DOHH2 (cell line): ENCODE measurements at regions not wholly inside any gene's neighbourhood (a gene's known extent, or its start where the extent isn't known, plus 50 kb on each side); places are given as distances from the start of the nearest gene placed in this dataset.

Source experiments
- H3F3A ChIP-seq: fragments of 200-600 bp; sonication (generic), shearing (Covaris generic); 2 replicates; pipeline ENCODE4 v1.6.0; 2016; ENCODE audit warnings: antibody characterized with exemption, mild to moderate bottlenecking; ENCODE audit not compliant: control insufficient read depth, insufficient read depth
- H3K27ac ChIP-seq: fragments of 200-600 bp; sonication (generic); 2 replicates; pipeline ENCODE4 v1.5.1; 2014; ENCODE audit warnings: low read depth, mild to moderate bottlenecking, low read length, moderate library complexity
- H3K27me3 ChIP-seq: fragments of 200-600 bp; sonication (generic); 2 replicates; pipeline ENCODE4 v1.6.1; 2014; ENCODE audit warnings: mild to moderate bottlenecking, low read length, mixed read lengths; ENCODE audit not compliant: control insufficient read depth
- H3K36me3 ChIP-seq: fragments of 200-600 bp; sonication (generic); 2 replicates; pipeline ENCODE4 v1.6.1; 2014; ENCODE audit warnings: mild to moderate bottlenecking, low read length, moderate library complexity, mixed read lengths; ENCODE audit not compliant: control insufficient read depth
- H3K4me1 ChIP-seq: fragments of 200-600 bp; sonication (generic); 2 replicates; pipeline ENCODE4 v1.6.1; 2014; ENCODE audit warnings: mild to moderate bottlenecking, low read length, mixed read lengths; ENCODE audit not compliant: control insufficient read depth
- H3K4me2 ChIP-seq: fragments of 200-600 bp; sonication (generic); 2 replicates; pipeline ENCODE4 v1.6.0; 2014; ENCODE audit warnings: mild to moderate bottlenecking, low read length, moderate library complexity
- H3K4me3 ChIP-seq: fragments of 200-600 bp; sonication (generic); 2 replicates; pipeline ENCODE4 v1.5.1; 2014; ENCODE audit warnings: mild to moderate bottlenecking, low read length, mixed read lengths
- H3K79me2 ChIP-seq: fragments of 200-600 bp; sonication (generic); 2 replicates; pipeline ENCODE4 v1.6.1; 2014; ENCODE audit warnings: mild to moderate bottlenecking, low read length, mixed read lengths; ENCODE audit not compliant: control insufficient read depth
- H3K9me2 ChIP-seq: fragments of 200-600 bp; sonication (generic); replicated peaks from 2 replicates; pipeline ENCODE4 v1.6.1; 2014; ENCODE audit warnings: mild to moderate bottlenecking, low read length, mixed read lengths; ENCODE audit not compliant: control insufficient read depth
- H3K9me3 ChIP-seq: fragments of 200-600 bp; sonication (generic); 2 replicates; pipeline ENCODE4 v1.6.1; 2014; ENCODE audit warnings: antibody characterized with exemption, low read length, mixed read lengths; ENCODE audit not compliant: control insufficient read depth, insufficient read depth
- H4K20me1 ChIP-seq: fragments of 200-600 bp; sonication (generic); 2 replicates; pipeline ENCODE4 v1.6.0; 2014; ENCODE audit warnings: low read depth, mild to moderate bottlenecking, antibody characterized with exemption, low read length, moderate library complexity; ENCODE audit not compliant: control insufficient read depth, insufficient read depth
- CTCF ChIP-seq: fragments of 200-600 bp; sonication (generic); IDR thresholded peaks from one replicate; pipeline ENCODE4 v1.5.1; 2014; ENCODE audit warnings: antibody characterized with exemption, mild to moderate bottlenecking, low read depth, low read length; ENCODE audit not compliant: poor library complexity, severe bottlenecking
- EZH2phosphoT487 ChIP-seq: fragments of 200-600 bp; sonication (generic); IDR thresholded peaks from 2 replicates; pipeline ENCODE4 v1.6.1; 2017; ENCODE audit warnings: borderline replicate concordance, mild to moderate bottlenecking, antibody characterized with exemption, low read length, moderate library complexity, mixed read lengths

- H4K20me1 ChIP-seq: no peaks in the 10 kb centered on the region
- H3K79me2 ChIP-seq: no peaks in the 10 kb centered on the region
- no peak overlapping the region for H3K4me3 ChIP-seq
- H3K27me3 ChIP-seq: no peaks in the 10 kb centered on the region
- no peaks in the 10 kb centered on the region for H3K36me3 ChIP-seq
- no peak overlapping the region for H3K4me2 ChIP-seq
- no peaks in the 10 kb centered on the region for H3F3A ChIP-seq
- H3K9me3 ChIP-seq: peaks cover 4% of the 10 kb centered on the region; the same call in 1 of the 2 replicates
- H3K9me2 ChIP-seq: no peaks in the 10 kb centered on the region
- H3K4me1 ChIP-seq: no peaks in the 10 kb centered on the region
- no peak overlapping the region for H3K27ac ChIP-seq
- TF ChIP-seq CTCF (no peak), EZH2phosphoT487 (no peak)
Measured at GRCh38 chr4:111178231-111178630, 555.4 kb upstream of the PITX2 start.

- H3K27me3 ChIP-seq: no peaks in the 10 kb centered on the region
Measured at GRCh38 chr4:111187108-111187507, 564.2 kb upstream of the PITX2 start.

GRCh38 chr4:111198446-111198845 lies 575.6 kb upstream of the PITX2 start:
- Histone ChIP-seq H3K4me1 (no peaks in the 10 kb centered on the region), H3F3A (no peaks in the 10 kb centered on the region), H3K9me3 (no peaks in the 10 kb centered on the region), H4K20me1 (no peaks in the 10 kb centered on the region), H3K79me2 (no peaks in the 10 kb centered on the region), H3K9me2 (no peaks in the 10 kb centered on the region), H3K36me3 (no peaks in the 10 kb centered on the region), H3K27me3 (no peaks in the 10 kb centered on the region), H3K27ac (no peak overlapping the region), H3K4me2 (no peak overlapping the region), H3K4me3 (no peak overlapping the region)
- TF ChIP-seq EZH2phosphoT487 (no peak), CTCF (no peak)

More at GRCh38 chr4:111187108-111187507, 564.2 kb upstream of the PITX2 start:
- H3K79me2 ChIP-seq: no peaks in the 10 kb centered on the region
- no peaks in the 10 kb centered on the region for H3F3A ChIP-seq
- H3K36me3 ChIP-seq: no peaks in the 10 kb centered on the region
- no peaks in the 10 kb centered on the region for H4K20me1 ChIP-seq
- no peak for TF ChIP-seq EZH2phosphoT487
- TF ChIP-seq CTCF: no peak
- H3K9me2 ChIP-seq: no peaks in the 10 kb centered on the region
- peaks cover 4% of the 10 kb centered on the region; the same call in 1 of the 2 replicates for H3K9me3 ChIP-seq
- no peaks in the 10 kb centered on the region for H3K4me1 ChIP-seq
- no peak overlapping the region for H3K27ac ChIP-seq
- no peak overlapping the region for H3K4me2 ChIP-seq
- H3K4me3 ChIP-seq: no peak overlapping the region

- no peaks in the 10 kb centered on the region for H3K79me2 ChIP-seq
- no peaks in the 10 kb centered on the region for H4K20me1 ChIP-seq
- no peaks in the 10 kb centered on the region for H3K27me3 ChIP-seq
- H3K9me3 ChIP-seq: no peaks in the 10 kb centered on the region
- H3K4me1 ChIP-seq: no peaks in the 10 kb centered on the region
- H3F3A ChIP-seq: no peaks in the 10 kb centered on the region
- no peak overlapping the region for H3K4me2 ChIP-seq
- H3K36me3 ChIP-seq: no peaks in the 10 kb centered on the region
- TF ChIP-seq CTCF: no peak
- TF ChIP-seq EZH2phosphoT487: no peak
- no peaks in the 10 kb centered on the region for H3K9me2 ChIP-seq
- H3K4me3 ChIP-seq: no peak overlapping the region
- H3K27ac ChIP-seq: no peak overlapping the region
Measured at GRCh38 chr4:111204797-111205196, 581.9 kb upstream of the PITX2 start.
